ENCODE measurements at regions not wholly inside any gene's neighbourhood (a gene's known extent, or its start where the extent isn't known, plus 50 kb on each side); places are given as distances from the start of the nearest gene placed in this dataset.
"Not testable (repeated sequence)": the region's sequence is repeated elsewhere in the genome, so short reads cannot be mapped to it uniquely, and the experiment has no call there.

DNA sequence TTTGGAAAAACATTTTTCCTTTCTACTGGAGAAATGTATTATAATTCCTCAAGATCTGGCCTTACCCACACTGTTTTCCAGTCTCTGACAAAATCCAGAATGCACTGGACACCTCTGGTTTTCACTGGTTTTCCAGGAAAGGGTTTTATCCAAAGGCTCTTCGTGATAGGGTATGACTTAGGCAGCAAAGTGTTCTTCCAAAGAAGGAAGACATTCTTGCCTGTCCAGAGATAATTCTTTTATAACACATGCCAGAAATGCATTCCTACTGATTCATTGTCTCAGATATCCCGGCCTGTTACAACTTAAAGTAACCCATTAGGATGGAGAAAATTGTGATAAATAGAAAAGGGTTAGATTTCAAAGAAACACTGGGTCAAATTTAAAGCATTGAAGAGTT is 2343.1 kb downstream of the PCDH7 start:
- no peak for DNase-seq (ENCODE audit: low read depth in 3 of 3)

DNA sequence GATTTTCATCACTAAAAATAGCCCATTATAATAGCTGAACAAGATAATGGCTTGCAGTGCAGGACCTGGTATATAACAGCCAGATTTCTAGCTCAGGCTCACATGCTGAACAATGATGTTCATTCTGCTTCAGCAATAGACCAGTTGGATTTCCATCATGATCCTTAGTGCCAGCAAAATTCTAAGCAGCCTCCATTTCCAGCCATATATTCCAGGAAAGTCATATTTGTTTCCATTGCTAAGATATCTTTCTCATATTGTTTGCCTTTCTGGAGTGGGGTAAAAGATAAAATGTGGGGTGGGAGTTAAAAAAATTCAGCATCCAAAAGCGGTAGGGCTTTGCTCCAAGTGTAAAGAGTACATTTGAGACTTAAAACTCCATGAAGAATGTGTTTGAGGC is 2344.1 kb downstream of the PCDH7 start:
- DNase-seq (ENCODE audit: low read depth in 3 of 3): no peak

DNA sequence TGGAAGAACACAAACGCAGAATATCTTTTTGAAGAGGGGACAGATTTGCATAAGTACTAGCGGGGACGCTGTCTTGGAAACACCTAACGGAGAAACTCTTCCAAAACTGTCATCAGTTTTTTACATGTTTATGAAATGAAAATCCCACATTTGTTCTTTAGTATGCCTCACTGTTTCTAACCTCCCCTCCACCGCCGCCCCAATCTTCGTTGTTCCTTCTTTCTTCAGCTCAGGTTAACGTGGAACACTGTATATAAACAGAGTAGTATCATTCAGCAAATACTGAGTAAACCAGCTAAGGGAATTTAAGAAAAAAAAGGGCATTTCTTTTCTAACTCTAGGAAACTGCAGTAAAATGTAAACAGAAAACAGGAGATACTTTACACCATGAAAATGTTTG is 2345.6 kb downstream of the PCDH7 start:
- no peak for DNase-seq (ENCODE audit: low read depth in 3 of 3)

DNA sequence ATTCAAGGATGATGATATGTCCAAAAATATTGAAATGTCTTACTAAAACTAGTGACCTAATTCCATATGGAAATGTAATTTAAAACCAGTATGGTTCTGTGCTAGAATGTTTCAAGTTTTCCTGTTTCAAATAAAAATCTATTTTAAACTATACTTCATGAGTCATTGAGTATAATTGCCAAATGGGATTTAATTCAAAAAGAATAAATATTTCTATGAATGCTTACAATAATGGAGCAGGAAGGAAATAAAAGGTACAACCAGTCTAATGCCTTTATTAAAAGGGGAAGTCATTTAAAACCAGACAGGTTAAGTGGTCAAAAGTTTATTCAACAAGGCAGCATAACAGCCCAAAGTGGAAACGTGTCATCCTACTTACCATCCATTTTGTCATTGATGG is 2347.1 kb downstream of the PCDH7 start:
- DNase-seq (ENCODE audit: low read depth in 3 of 3): no peak

DNA sequence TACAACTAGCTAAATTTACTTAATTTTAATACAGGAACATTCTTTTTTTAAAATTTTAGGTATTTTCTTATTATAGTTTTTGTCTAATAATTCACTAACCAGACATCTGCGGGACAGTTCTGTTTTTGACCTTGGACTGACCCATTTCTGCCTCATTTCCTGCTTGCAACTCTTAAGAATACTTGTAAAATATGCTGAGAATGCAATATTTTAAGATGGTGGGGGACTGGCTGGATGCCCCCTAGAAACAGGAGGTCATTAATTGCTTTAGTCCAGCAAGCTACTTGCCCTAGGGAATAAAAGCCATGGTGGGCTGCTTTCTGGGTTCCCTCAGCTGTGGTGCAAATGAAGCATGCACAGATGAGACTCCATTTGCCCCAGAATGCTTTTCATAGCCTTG is 2348.4 kb downstream of the PCDH7 start:
- DNase-seq (ENCODE audit: low read depth in 3 of 3): no peak

DNA sequence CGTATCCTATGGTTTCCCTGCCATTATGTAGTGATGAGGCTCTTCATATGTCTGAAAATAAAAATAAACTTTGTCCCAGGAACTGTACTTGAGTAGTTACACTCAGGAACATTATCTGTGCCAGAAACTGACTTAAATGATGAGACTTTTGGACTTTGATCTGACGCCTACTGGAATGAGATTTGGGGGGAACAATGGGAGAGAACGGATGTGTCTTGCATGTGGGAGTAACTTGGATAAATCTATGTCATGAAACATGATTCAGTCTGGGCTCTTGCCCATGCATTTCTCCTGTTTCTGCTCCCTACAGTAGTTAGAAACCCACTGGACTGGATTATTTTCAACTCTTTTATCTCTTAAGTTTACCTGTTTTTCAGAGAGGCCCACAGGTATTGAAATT is 2351.4 kb downstream of the PCDH7 start:
- no peak for DNase-seq (ENCODE audit: low read depth in 3 of 3)

DNA sequence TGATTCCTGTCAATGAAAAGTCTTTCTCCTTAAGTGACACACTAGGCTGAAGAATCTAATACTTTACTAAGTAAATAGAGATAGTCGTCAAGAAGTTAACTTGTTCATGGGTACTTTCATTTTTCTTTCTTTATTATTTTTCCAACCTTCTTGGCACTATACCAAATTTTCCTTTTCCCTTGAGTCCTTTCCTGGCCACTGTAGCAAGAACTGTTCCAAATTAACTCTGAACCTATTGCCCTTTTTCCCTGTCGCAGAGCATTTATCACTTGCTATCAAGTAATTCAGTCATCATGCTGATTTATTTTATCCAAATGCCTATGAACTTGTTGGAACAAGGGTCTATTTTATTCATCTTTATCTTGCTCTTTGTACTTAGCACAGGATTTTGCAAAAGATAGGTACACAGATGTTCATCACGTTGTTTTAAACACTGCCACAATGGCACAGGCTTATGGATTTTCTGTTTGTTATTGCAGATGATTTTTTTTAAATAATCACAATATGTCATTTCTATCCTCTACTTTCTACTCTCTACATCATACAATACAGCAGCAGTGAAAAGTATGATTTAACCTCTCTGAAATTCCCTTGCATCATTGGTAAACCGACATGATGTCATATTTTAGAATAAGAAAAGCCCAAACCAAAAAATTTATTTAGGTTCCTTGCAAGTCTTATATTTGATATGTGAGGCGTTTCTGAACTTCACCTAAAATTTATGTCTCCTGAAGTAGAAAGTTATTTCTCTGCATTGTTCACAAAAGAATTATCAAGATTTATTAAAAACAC is 2352.3 kb downstream of the PCDH7 start:
- no peak for DNase-seq (ENCODE audit: low read depth in 3 of 3)

DNA sequence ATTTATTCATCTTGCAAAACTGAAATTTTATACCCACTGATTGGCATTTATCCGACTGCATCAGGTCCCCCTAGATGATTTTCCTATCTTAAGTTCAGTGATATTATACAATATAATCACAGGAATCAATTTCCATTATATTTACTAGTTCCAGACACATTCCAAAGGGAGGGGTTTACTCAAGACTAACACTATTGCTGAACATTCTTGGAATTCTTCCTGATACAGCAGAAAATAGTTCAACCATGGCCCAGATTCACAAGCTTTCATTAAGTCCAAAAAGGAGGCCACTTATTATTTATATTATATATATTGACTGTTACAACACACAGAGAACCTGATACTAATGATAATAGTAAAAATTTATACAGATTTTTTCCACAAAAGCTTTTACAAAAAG is 2353.6 kb downstream of the PCDH7 start:
- no peak for DNase-seq (ENCODE audit: low read depth in 3 of 3)

DNA sequence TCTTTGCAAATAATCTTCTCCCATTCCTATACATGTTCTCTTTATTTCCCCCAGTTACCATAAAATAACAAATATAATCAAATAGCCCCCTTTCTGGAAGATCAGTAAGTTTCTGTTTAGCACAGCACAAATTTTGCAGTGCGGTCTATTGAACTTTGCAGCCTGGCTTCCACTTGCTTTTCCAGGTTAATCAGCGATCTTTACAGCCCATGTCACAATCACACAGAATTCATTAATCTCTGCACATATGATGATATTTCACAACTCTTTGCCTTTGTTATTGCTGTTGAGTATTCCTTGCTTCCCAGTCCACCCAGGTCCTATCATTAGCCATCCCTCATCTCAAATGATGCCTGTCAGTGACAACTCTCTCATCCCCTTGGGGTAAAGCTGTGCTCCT is 2358.0 kb downstream of the PCDH7 start:
- no peak for DNase-seq (ENCODE audit: low read depth in 3 of 3)

DNA sequence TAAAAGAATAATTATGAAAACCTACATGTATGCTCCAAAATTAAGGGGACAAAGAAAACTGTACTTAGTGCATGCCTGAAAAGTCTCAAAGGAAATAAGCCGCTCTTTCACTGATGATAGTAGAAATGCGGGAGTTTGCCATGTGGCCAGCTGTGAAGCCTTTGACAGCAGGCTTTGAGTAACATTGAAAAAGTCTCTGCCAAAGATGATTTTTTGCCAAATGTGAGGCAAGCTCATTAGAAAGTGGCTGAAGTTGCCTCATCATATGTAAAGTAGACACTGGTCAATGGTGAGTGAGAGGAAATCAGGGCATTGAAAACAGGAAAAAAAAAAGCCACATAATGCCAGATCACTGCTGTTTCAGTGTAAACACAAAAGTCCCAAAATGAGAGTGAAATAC is 2360.1 kb downstream of the PCDH7 start:
- no peak for DNase-seq (ENCODE audit: low read depth in 3 of 3)

DNA sequence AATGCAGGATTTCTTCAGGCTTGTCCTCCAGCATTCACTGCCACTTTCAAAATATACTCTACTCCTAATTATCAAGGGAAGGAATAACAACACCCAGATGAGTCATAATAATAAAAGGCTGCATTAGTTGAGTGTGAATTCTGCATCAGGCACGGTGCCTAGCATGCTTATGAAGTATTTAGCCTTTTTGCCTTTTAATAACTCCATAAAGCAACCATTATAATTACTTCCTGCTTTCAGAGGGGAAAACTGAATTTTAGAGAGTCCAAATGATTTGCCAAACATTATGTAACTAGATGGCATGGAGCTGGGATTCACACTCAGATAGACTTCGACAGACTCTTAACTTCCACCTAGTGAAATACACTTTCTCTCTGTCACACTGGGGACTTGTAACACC is 2365.5 kb downstream of the PCDH7 start:
- no peak for DNase-seq (ENCODE audit: low read depth in 3 of 3)

DNA sequence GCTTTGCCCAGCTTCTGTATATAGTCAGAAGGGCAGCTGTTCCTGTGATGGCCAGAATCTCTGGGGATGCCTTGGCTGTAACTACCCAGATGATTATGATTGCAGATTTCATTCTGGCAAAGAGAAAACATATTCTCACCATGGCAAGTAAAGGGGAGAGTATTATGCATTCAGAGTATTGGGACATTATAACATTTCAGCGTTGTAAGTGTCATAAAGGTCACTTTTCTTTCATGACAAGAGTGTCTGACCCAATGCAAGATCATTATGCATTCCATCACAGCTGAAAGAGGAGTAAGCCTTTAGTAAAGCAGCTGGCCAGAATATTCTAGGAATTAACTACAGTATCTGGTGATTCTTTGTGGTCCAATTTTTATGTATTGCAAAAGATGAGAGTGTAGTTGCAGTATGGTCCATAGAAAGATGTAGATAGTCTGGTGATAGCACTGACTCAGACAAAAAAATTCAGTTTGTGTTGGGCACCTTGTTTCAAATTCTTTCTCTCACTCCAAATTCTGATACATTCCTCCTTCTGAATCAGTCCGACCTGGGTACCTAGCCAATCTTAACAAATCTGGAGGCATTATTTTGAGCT is 2366.3 kb downstream of the PCDH7 start:
- no peak for DNase-seq (ENCODE audit: low read depth in 3 of 3)

DNA sequence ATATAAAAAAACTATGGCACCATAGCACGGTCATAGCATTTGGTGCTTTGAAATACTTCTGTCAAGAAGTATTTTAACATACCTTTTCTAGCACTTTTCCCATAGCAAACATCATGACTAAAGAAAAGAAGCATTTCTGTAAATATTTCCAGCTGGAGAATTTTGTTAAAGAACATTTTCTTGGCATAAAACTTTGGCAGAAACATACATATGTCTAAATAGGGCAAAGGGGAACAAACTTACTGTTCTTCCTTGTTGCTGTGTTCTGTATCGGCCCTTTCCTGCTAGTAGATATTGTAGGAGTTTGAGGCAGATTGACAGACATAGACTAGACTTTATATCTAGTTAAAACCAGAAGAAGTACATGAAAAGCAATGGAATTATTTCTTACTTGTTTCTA is 2368.5 kb downstream of the PCDH7 start:
- DNase-seq (ENCODE audit: low read depth in 3 of 3): no peak

DNA sequence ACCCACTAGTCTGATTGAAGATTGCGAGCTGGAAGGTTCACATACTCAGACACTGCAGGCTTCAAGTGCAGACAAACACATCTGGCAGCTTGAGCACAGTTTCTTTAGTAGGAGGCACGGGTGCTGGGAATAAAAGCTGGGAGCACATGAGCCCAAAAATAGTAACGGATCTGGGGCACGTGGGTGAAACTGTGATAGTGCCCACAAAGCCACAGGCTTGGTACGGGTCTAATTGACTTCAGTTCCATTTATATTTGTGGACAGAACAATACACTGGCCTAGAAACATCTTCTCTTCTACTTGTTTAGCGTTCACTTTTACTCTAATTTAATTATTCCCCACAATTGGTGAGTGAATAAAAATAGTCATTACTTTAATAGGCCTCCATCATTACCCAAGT is 2370.7 kb downstream of the PCDH7 start:
- DNase-seq (ENCODE audit: low read depth in 3 of 3): no peak

DNA sequence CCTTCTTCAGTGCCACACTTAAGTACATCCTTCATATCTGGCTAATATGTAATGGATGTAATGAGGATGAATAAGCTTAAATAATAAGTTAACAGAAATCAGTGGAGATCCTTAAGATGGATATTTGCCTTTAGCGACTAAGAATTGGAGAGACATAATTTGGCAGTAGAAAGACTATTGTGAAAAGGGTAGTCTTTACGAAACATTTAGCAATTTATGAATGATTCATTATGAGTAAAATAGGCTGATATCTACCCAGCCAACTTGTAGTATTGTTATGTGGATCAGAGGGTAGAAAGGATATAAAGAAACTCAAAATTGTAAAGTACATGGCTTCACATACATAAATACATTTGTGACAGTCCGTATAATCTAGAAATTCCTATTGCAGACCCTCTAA is 2371.8 kb downstream of the PCDH7 start:
- DNase-seq (ENCODE audit: low read depth in 3 of 3): no peak

DNA sequence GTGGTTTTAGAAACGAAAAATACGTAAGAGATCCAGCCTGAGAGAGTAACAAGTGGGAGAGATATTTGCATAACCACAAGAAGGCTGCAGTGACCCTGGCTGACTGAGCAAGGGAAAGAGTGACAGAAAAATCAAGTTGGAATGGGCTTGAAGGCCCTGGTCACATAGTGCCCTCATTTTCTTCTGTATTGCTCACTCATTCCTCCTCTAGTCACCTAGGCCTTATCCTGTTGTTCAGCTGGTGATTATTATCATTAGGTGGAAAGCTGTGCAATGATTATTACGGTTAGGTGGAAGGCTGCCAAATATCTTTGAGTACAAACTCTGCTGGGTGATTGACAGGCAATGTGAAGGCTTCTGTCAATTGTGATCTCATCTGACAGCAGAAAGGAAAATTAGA is 2384.1 kb downstream of the PCDH7 start:
- no peak for DNase-seq (ENCODE audit: low read depth in 3 of 3)

DNA sequence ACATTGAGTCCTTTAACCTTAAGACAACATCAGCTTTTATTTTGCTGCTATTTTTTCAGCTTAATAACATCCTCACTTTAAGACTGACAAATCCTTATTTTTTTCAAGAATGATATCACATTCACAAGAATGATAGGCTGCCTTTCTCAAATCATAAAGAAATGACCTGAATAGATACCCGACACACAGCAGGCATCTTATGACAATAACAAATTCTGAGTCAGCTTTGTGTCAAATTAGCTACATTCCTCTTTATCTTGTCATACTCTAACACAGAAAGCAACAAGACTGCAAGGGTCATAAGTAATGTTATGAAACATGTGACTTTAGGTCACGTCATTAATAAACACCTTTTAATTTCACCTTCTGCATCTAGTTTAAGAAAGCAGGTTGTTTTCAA is 2387.6 kb downstream of the PCDH7 start:
- DNase-seq (ENCODE audit: low read depth in 3 of 3): no peak

DNA sequence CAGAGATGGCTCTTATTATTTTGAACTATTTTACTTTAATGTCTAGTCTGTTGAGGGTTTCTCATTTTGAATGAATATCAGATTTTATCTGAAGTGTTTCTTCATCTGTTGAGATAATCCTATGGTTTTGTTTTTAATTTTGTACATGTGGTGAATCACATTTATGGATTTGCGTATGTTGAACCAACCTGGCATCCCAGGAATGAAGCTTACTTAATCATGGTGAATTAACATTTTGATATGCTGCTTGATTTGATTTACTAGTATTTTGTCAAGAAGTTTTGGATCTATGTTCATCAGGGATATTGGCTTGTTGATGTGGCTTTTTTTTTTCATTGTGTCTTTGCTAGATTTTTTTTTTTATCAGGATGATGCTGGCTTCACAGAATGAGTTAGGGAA is 2390.9 kb downstream of the PCDH7 start:
- no peak for DNase-seq (ENCODE audit: low read depth in 3 of 3)

DNA sequence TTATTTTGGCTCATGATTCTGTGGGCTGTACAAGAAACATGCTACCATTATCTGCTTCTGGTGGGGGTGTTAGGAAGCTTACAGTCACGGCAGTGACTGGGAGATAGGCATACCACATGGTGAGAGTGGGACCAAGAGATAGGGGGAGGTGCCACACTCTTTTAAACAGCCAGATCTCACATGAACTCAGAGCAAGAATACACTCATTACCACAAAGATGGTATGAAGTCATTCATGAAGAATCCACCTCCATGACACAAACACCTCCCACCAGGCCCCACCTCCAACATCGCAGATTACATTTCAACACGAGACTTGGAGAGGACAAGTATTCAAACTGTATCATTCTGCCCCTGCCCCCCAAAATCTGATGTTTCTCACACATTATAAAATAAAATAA is 2396.7 kb downstream of the PCDH7 start:
- DNase-seq (ENCODE audit: low read depth in 3 of 3): no peak

DNA sequence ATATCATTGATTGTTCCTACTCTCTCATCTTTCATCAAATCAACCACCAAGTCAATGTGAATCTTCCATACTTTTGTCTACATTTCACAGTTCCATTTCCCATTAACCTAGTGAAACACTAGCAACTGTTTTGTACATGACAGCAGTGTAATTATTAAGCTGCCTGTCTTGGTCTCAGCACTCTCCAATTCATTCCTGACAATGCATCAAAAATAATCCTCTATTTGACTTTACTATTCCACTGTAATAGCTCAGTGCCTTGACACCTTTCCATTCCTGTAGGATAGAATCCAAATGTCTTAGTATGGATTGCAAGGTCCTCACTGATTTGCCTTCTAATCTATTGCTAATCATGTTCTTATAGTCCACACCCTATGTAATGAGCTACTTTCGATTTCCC is 2405.8 kb downstream of the PCDH7 start:
- no peak for DNase-seq (ENCODE audit: low read depth in 3 of 3)

DNA sequence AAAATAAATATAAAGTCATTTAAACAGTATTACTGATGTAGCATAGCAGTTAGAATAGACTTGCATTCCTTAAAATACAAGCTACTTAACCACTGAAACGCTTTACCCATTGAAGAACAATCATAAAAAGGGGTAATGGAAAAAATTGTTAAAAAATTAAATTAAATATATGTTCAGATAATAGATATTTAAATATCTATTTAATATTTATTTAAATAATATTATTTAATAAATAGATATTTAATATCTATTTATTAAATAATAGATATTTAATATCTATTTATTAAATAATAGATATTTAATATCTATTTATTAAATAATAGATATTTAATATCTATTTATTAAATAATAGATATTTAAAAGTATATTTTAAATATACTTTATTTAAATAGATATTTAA is 2410.5 kb downstream of the PCDH7 start:
- DNase-seq (ENCODE audit: low read depth in 3 of 3): not testable (repeated sequence)

DNA sequence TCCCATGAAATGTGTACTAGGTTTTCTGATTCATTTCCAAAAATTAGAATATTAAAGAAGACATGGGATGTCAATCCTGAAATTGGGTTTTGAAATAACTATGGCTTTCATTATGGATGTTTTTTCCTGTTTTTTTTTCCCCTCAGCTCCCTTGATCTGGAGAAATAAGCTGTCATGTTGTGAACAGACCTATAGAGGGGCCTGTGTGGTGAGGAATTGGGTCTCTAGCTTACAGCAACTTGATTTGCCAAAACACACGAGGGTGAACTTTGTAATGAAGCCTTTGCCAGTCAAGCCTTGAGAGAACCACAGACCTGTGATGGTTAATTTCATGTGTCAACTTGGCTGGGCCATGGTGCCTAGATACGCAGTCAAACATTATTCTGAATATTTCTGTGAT is 2413.6 kb downstream of the PCDH7 start:
- no peak for DNase-seq (ENCODE audit: low read depth in 3 of 3)

DNA sequence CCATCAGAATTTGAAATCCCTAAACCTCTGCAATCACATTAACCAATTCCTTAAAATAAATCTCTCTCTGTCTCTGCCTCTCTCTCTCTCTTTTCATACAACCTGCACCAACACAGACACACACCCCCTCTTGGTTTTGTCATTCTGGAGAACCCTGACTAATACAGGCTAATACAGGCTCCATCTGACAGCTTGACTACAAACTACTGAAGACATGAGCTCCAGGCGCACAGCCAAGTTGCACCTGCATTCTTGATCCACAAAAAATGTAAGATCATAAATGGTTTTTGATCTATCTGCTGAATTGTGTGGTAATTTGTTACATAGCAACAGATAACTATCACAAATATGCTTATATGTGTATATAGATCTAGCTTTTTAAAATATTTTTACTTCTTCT is 2414.2 kb downstream of the PCDH7 start:
- no peak for DNase-seq (ENCODE audit: low read depth in 3 of 3)

Data from stimulated activated CD4-positive, alpha-beta T cell treated with anti-CD3 and anti-CD28 coated beads, TNF-alpha, amount 100 ng/mL, for 24 hours (primary cell).